Neural progenitor cell (in vitro differentiated cells): ENCODE measurements at regions not wholly inside any gene's neighbourhood (a gene's known extent, or its start where the extent isn't known, plus 50 kb on each side); places are given as distances from the start of the nearest gene placed in this dataset.

Source experiments
- DNase-seq: peaks from one replicate; pipeline ENCODE4 v3.0.0-alpha.2; 2016; ENCODE audit warnings: low spot score
- H2AFZ ChIP-seq: fragments of 200-600 bp; sonication (generic); replicated peaks from 2 replicates; pipeline ENCODE4 v1.6.1; 2016; ENCODE audit warnings: antibody characterized with exemption
- H3F3A ChIP-seq: fragments of 200-600 bp; sonication (generic); 2 replicates; pipeline ENCODE4 v1.6.1; 2016; ENCODE audit warnings: antibody characterized with exemption, low read depth
- H3K27ac ChIP-seq: fragments of 200-600 bp; sonication (generic); 2 replicates; pipeline ENCODE4 v1.5.1; 2016; ENCODE audit warnings: mild to moderate bottlenecking
- H3K27me3 ChIP-seq: fragments of 200-600 bp; sonication (generic); 2 replicates; pipeline ENCODE4 v1.6.1; 2016; ENCODE audit warnings: mild to moderate bottlenecking, moderate library complexity
- H3K36me3 ChIP-seq: fragments of 200-600 bp; sonication (generic); 2 replicates; pipeline ENCODE4 v1.5.1; 2016
- H3K4me1 ChIP-seq: fragments of 200-600 bp; sonication (generic); 2 replicates; pipeline ENCODE4 v1.6.1; 2016; ENCODE audit warnings: mixed run types
- H3K4me2 ChIP-seq: fragments of 200-600 bp; sonication (generic); 2 replicates; pipeline ENCODE4 v1.6.1; 2016
- H3K4me3 ChIP-seq: fragments of 200-600 bp; sonication (generic); 2 replicates; pipeline ENCODE4 v1.5.1; 2016
- H3K79me2 ChIP-seq: fragments of 200-600 bp; sonication (generic); 2 replicates; pipeline ENCODE4 v1.6.1; 2016; ENCODE audit warnings: low read depth
- H3K9ac ChIP-seq: fragments of 200-600 bp; sonication (generic); 2 replicates; pipeline ENCODE4 v1.6.1; 2016
- H3K9me3 ChIP-seq: fragments of 200-600 bp; sonication (generic); 2 replicates; pipeline ENCODE4 v1.5.1; 2016; ENCODE audit warnings: low read depth
- H4K20me1 ChIP-seq: fragments of 200-600 bp; sonication (generic); 2 replicates; pipeline ENCODE4 v1.6.1; 2016; ENCODE audit warnings: low read depth
- H3K27ac Mint-ChIP-seq: 3 replicates; pipeline ENCODE4 v1.8.0; 2021; ENCODE audit warnings: mixed read lengths
- H3K27me3 Mint-ChIP-seq: 2 replicates; pipeline ENCODE4 v1.8.0; 2022; ENCODE audit warnings: low read depth, mild to moderate bottlenecking, inconsistent platforms, moderate library complexity, mixed read lengths; ENCODE audit not compliant: insufficient read depth
- H3K36me3 Mint-ChIP-seq: 3 replicates; pipeline ENCODE4 v1.8.0; 2021; ENCODE audit warnings: mixed read lengths
- H3K4me1 Mint-ChIP-seq: 3 replicates; pipeline ENCODE4 v1.8.0; 2021; ENCODE audit warnings: mixed read lengths
- H3K4me3 Mint-ChIP-seq: 3 replicates; pipeline ENCODE4 v1.8.0; 2021; ENCODE audit warnings: mild to moderate bottlenecking, moderate library complexity, mixed read lengths
- H3K9me3 Mint-ChIP-seq: 3 replicates; pipeline ENCODE4 v1.8.0; 2020; ENCODE audit warnings: mixed read lengths
- CTCF ChIP-seq: fragments of 200-600 bp; sonication (generic); IDR thresholded peaks from 2 replicates; pipeline ENCODE4 v1.5.1; 2017; ENCODE audit warnings: antibody characterized with exemption, mild to moderate bottlenecking
- EZH2 ChIP-seq: fragments of 200-600 bp; sonication (generic); IDR thresholded peaks from 2 replicates; pipeline ENCODE4 v1.6.1; 2017; ENCODE audit warnings: antibody characterized with exemption, mild to moderate bottlenecking, moderate library complexity
- EZH2phosphoT487 ChIP-seq: fragments of 200-600 bp; sonication (generic); IDR thresholded peaks from 2 replicates; pipeline ENCODE4 v1.6.1; 2017; ENCODE audit warnings: antibody characterized with exemption

- no peak overlapping the region for H3K4me3 Mint-ChIP-seq
- no peaks in the 10 kb centered on the region for H3K4me1 ChIP-seq
Observed at GRCh38 chr2:81940266-81940955, 1635.9 kb upstream of the LRRTM1 start.

GRCh38 chr2:81937944-81938343 is 1633.4 kb upstream of the LRRTM1 start:
- Mint-ChIP-seq H3K36me3 (no peaks in the 10 kb centered on the region), H3K27ac (no peak overlapping the region), H3K4me3 (no peak overlapping the region), H3K4me1 (no peaks in the 10 kb centered on the region), H3K9me3 (peaks cover 4% of the 10 kb centered on the region), H3K27me3 (no peaks in the 10 kb centered on the region)
- Histone ChIP-seq H3K4me1 (no peaks in the 10 kb centered on the region), H3K4me3 (no peak overlapping the region), H3K9me3 (no peaks in the 10 kb centered on the region), H4K20me1 (no peaks in the 10 kb centered on the region), H3K27ac (no peak overlapping the region), H3K36me3 (no peaks in the 10 kb centered on the region), H2AFZ (no peak overlapping the region), H3K79me2 (no peaks in the 10 kb centered on the region), H3K9ac (no peak overlapping the region), H3K4me2 (no peak overlapping the region), H3F3A (no peaks in the 10 kb centered on the region), H3K27me3 (no peaks in the 10 kb centered on the region)
- TF ChIP-seq EZH2phosphoT487 (no peak), CTCF (no peak)
- DNase-seq: no peak

More at GRCh38 chr2:81940266-81940955, 1635.9 kb upstream of the LRRTM1 start:
- peak overlapping the region; percentile 57 for H2AFZ ChIP-seq
- H3K4me1 Mint-ChIP-seq: no peaks in the 10 kb centered on the region
- no peaks in the 10 kb centered on the region for H3K27me3 ChIP-seq
- H3K27ac ChIP-seq: no peak overlapping the region
- no peaks in the 10 kb centered on the region for H4K20me1 ChIP-seq
- TF ChIP-seq EZH2 (no peak), CTCF (no peak), EZH2phosphoT487 (no peak)
- no peak overlapping the region for H3K4me3 ChIP-seq
- no peaks in the 10 kb centered on the region for H3K27me3 Mint-ChIP-seq
- H3K9me3 ChIP-seq: no peaks in the 10 kb centered on the region
- no peaks in the 10 kb centered on the region for H3F3A ChIP-seq
- no peak overlapping the region for H3K27ac Mint-ChIP-seq
- no peak overlapping the region for H3K4me2 ChIP-seq
- H3K9ac ChIP-seq: no peak overlapping the region
- DNase-seq: no peak
- no peaks in the 10 kb centered on the region for H3K36me3 ChIP-seq
- H3K36me3 Mint-ChIP-seq: no peaks in the 10 kb centered on the region
- no peaks in the 10 kb centered on the region for H3K9me3 Mint-ChIP-seq
- H3K79me2 ChIP-seq: no peaks in the 10 kb centered on the region

- no peaks in the 10 kb centered on the region for H4K20me1 ChIP-seq
- H3K27me3 ChIP-seq: no peaks in the 10 kb centered on the region
- H3K9me3 Mint-ChIP-seq: no peaks in the 10 kb centered on the region
- H3K4me3 ChIP-seq: no peak overlapping the region
- no peak overlapping the region for H3K4me3 Mint-ChIP-seq
- no peaks in the 10 kb centered on the region for H3K79me2 ChIP-seq
- no peaks in the 10 kb centered on the region for H3K4me1 Mint-ChIP-seq
- H3K4me2 ChIP-seq: no peak overlapping the region
- no peaks in the 10 kb centered on the region for H3F3A ChIP-seq
- no peak overlapping the region for H2AFZ ChIP-seq
- H3K27ac ChIP-seq: no peak overlapping the region
- no peak overlapping the region for H3K9ac ChIP-seq
- H3K36me3 Mint-ChIP-seq: no peaks in the 10 kb centered on the region
- H3K27ac Mint-ChIP-seq: no peak overlapping the region
- no peaks in the 10 kb centered on the region for H3K4me1 ChIP-seq
- no peak for DNase-seq
- no peaks in the 10 kb centered on the region for H3K36me3 ChIP-seq
- H3K27me3 Mint-ChIP-seq: peaks cover 2% of the 10 kb centered on the region
- TF ChIP-seq EZH2 (no peak), CTCF (no peak), EZH2phosphoT487 (no peak)
- H3K9me3 ChIP-seq: no peaks in the 10 kb centered on the region
Observed at GRCh38 chr2:81903534-81903933, 1599.0 kb upstream of the LRRTM1 start.
